Sciatic nerve (tissue), 2 donors: ENCODE measurements at regions not wholly inside any gene's neighbourhood (a gene's known extent, or its start where the extent isn't known, plus 50 kb on each side); places are given as distances from the start of the nearest gene placed in this dataset.
"Not testable (repeated sequence)": the region's sequence is repeated elsewhere in the genome, so short reads cannot be mapped to it uniquely, and the experiment has no call there.

ENCODE experiments used
- ATAC-seq: fragments of 200-7000 bp; cut with Tn5 transposase; one replicate; pipeline ENCODE4 v1.9.1; 2020; ENCODE audit warnings: mild to moderate bottlenecking, moderate library complexity
- DNase-seq: peaks from one replicate; pipeline ENCODE4 v3.0.0-alpha.2; 2020; ENCODE audit warnings: low spot score
- intact Hi-C: fragments of 100-400 bp; cut with DNase I; formaldehyde crosslinking; loops from one replicate; pipeline ENCODE4 v1.14.2; 2022
- donor health status: DM: no; HTN: no; CAD: no.
- donor health status: DM: no; HTN: no; CAD: no.

DNA sequence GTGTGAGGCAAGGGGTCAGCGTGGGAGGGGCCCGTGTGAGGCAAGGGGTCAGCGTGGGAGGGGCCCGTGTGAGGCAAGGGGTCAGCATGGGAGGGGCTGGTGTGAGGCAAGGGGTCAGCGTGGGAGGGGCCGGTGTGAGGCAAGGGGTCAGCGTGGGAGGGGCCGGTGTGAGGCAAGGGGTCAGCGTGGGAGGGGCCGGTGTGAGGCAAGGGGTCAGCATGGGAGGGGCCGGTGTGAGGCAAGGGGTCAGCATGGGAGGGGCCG is 119.2 kb downstream of the SEPTIN14 start:
- DNase-seq, intact Hi-C loops, ATAC-seq: not testable (repeated sequence)

DNA sequence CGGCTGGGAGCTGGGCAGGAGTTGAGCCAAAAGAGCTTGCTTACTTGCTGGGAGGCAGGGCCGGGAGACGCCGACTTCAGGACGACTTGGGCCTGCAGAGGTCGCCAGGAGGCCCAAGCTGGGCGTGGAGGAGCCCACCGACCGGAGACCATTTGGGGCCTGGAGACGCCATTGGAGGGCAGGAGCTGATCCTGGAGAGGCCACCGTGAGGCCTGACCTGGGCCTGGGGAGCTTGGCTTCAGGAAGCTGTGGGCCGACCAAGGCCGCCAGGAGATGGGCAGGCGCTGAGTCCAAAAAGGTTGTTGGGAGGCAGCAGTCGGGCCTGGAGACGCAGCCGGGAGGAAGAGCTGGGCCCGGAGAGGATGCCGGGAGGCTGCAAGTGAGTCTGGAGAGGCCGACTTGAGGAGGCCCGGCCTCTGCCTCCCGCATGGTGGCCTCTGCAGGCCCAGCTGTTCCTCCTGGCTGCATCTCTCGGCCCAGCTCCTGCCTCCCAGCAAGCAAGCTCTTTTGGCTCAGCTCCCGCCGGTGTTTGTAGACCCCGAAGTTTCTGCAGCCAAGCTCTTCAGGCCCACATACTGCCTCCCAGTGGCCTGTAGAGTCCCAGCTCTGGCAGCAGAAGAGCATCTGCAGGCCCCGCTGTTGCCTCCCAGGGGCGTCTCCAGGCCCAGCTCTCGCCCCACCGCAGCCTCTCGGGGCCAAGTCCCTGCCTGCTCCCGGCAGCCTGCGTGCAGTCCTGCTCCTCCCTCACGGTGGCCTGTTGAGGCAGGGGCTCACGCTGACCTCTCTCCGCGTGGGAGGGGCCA is 119.7 kb downstream of the SEPTIN14 start:
- DNase-seq, intact Hi-C loops, ATAC-seq: not testable (repeated sequence)

DNA sequence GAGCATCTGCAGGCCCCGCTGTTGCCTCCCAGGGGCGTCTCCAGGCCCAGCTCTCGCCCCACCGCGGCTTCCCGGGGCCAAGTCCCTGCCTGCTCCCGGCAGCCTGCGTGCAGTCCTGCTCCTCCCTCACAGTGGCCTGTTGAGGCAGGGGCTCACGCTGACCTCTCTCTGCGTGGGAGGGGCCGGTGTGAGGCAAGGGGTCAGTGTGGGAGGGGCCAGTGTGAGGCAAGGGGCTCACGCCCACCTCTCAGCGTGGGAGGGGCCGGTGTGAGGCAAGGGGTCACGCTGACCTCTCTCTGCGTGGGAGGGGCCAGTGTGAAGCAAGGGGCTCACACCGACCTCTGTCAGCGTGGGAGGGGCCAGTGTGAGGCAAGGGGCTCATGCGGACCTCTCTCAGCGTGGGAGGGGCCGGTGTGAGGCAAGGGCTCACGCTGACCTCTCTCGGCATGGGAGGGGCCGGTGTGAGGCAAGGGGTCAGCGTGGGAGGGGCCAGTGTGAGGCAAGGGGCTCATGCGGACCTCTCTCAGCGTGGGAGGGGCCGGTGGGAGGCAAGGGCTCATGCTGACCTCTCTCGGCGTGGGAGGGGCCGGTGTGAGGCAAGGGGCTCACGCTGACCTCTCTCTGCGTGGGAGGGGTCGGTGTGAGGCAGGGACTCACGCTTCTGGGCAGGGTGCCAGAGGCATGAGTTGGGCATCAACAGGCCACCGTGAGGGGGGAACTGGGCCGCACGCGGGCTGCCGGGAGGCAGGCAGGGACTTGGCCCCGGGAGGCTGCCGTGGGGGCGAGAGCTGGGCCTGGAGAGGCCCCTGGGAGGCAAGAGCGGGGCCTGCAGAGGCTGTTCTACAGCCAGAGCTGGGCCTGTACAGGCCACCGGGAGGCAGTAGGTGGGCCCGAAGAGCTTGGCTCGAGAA is 120.6 kb downstream of the SEPTIN14 start:
- intact Hi-C loops, ATAC-seq: not testable (repeated sequence)

GRCh38 chr7:55740633-55741250 is 121.8 kb downstream of the SEPTIN14 start:
- ATAC-seq, intact Hi-C loops, DNase-seq: not testable (repeated sequence)

More for the DNA sequence above, 120.6 kb downstream of the SEPTIN14 start:
- DNase-seq = not testable (repeated sequence)

DNA sequence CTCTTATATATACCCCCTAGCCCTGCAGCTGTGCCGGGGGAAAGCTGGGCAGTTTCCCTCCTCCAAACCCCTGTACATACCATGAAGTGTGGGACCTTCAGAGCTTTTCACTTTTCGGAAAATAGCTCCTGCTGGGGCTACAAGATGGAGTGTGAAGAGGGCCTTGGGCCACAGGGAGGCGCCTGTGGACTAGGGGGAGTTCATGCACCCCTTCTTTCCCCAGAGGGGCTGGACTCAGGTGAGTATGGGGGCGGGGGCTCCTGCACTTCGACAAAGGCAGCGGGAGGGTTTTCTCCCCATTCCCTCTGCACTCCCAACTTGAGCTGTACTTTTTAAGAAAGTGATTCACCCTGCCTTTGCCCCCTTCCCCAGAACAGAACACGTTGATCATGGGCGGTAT is 122.5 kb downstream of the SEPTIN14 start:
- DNase-seq, ATAC-seq, intact Hi-C loops: not testable (repeated sequence)

- ATAC-seq, DNase-seq, intact Hi-C loops: not testable (repeated sequence)
Measured at GRCh38 chr7:55736641-55737221, 125.8 kb downstream of the SEPTIN14 start.

DNA sequence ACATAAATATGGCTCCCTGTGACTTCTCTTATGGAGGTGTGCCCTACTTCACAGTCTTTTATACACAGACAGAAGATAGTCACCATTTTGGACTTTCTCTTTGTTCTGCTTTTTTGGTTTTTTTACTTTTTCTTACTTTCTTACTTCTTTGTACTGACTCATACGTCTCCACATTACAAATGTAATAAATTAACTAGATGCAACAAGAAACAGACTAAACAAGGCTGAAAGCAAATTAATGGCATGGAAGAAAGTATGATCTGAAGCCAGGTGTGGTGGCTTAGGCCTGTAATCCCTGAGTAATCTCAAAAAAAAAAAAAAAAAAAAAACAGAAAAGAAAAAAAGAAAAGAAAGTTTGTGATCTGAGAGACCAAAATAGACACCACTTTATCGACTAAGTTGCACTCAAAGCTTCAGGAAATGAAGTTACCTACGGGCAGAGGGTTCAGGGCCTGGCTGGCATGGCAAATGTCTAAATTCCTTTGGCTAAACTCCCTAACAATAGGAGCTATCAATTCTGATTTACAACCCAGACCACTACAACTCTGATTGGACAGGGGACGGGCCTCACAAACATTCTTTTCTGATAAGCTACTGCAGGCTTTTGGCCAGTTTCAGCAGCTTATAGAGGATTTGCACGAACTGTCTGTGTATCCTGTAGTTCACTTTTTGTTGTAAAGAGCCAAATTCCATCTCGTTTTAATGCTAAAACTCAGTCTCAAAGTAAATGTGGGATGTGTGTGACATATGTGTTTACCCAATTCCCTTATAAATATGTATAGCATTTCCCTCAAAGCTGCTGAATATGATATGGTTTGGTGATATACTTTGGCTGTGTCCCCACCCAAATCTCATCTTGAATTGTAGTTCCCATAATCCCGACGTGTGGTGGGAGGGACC is 129.1 kb downstream of the SEPTIN14 start:
- ATAC-seq (no peak), DNase-seq (no peak)
- intact Hi-C loops = no loop called here

GRCh38 chr7:55731931-55732330 is 130.6 kb downstream of the SEPTIN14 start:
- intact Hi-C loops = no loop called here
- ATAC-seq = no peak
- DNase-seq = no peak

DNA sequence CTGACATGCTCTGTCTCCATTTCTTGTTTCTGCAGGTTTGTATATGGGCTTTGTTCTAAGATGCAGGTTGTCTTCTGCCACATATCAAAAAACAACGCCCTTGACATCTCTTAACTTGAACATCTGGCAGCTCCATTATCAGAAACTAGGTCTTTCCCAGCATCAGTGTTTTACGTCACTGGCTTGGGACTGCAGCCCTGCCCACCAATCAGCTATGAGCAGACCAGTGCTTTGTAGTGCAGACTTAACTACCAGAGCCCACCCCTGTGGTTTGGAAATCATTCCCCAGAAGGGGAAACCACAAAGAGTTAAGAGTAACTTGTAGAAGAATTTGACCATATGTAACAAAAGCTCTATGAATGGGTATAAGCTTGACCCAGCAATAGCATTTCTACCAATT is 132.4 kb downstream of the SEPTIN14 start:
- no peak for DNase-seq
- intact Hi-C loops = no loop called here
- ATAC-seq = no peak

GRCh38 chr7:55723621-55723941 is 139.0 kb downstream of the SEPTIN14 start:
- intact Hi-C loops = no loop called here
- peak; percentile 17 for ATAC-seq
- no peak for DNase-seq

- ATAC-seq = peak; percentile 76
- DNase-seq, intact Hi-C loops: not testable (repeated sequence)
Measured at GRCh38 chr7:55722874-55723620, 139.5 kb downstream of the SEPTIN14 start.

- intact Hi-C loops, DNase-seq, ATAC-seq: not testable (repeated sequence)
Measured at GRCh38 chr7:55721004-55721403, 141.5 kb downstream of the SEPTIN14 start.

GRCh38 chr7:55715247-55715867 is 143.1 kb upstream of the VOPP1 start:
- intact Hi-C loops, DNase-seq, ATAC-seq: not testable (repeated sequence)

- ATAC-seq, intact Hi-C loops, DNase-seq: not testable (repeated sequence)
Measured at GRCh38 chr7:55714370-55714769, 142.1 kb upstream of the VOPP1 start.

DNA sequence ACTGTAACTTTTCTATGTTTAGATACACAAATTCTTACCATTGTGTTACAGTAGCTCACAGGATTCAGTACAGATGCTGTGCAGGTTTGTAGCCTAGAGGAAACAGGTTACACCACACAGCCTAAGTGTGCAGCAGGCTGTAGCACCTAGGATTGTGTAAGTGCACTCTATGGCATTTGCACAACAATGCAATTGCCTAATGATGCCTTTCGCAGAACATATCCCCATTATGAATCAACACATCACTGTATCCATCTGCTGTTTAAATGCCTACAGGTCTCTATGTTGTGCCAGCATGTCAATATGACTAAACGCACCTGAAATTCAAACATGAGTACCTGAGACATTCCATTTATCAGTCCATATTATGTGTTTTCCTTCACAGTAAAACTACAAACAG is 138.0 kb upstream of the VOPP1 start:
- intact Hi-C loops, ATAC-seq, DNase-seq: not testable (repeated sequence)

DNA sequence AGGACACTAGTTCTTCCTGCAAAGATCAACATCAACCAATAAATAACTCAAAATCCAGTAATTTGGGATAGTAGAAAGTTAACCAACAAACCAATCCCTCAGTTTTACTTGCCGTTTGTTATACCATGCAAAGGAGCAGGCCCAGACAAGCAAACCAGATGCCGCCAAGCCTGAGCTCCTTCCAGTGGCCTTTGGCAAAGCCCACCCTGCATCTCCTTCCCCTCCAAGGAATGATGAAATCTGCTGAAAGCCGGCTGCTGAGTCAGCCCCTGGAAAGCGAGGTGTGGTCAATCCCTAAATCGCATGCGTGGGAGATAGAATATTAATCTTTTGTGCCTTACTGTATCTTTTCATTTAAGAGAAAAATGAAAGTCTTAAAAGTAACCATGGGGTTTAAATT is 135.7 kb upstream of the VOPP1 start:
- DNase-seq, intact Hi-C loops: not testable (repeated sequence)
- ATAC-seq = peak; percentile 70

DNA sequence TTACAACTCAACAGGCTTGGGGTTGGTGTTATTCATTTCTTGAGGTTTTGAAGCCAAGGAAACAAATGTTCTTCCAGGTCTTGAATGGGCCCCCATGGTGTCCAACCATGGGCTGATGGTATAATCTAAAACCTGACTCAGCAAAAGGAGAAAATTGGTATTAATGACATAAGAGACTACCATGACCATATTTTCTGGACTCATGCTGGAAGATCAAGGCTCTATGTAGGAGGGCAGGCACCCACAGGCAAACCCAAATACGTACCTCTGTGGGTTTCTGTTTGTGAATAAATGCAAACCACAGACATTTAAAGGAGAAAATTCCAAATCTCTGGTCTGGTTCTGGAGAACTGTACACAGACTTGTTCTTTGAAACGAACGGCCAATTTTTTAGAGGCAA is 135.1 kb upstream of the VOPP1 start:
- intact Hi-C loops, DNase-seq, ATAC-seq: not testable (repeated sequence)
